GM18868 (cell line): ENCODE measurements at regions not wholly inside any gene's neighbourhood (a gene's known extent, or its start where the extent isn't known, plus 50 kb on each side); places are given as distances from the start of the nearest gene placed in this dataset.
"Not testable (repeated sequence)": the region's sequence is repeated elsewhere in the genome, so short reads cannot be mapped to it uniquely, and the experiment has no call there.

ENCODE experiments used
- ATAC-seq: cut with Tn5 transposase; IDR thresholded peaks from one replicate; pipeline ENCODE4 v1.9.1; 2021; ENCODE audit warnings: mild to moderate bottlenecking, moderate library complexity; ENCODE audit not compliant: unreplicated experiment

- no peak for ATAC-seq
These were observed 206.3 kb upstream of the TBL1X start for GRCh38 chrX:9258421-9259104.

GRCh38 chrX:9260603-9261002 is 204.3 kb upstream of the TBL1X start:
- ATAC-seq = no peak

GRCh38 chrX:9267415-9267814 is 197.4 kb upstream of the TBL1X start:
- no peak for ATAC-seq

- ATAC-seq = no peak
These were observed 195.7 kb upstream of the TBL1X start for GRCh38 chrX:9269134-9269533.

GRCh38 chrX:9271789-9272525 is 192.9 kb upstream of the TBL1X start:
- no peak for ATAC-seq

GRCh38 chrX:9273744-9274143 is 191.1 kb upstream of the TBL1X start:
- ATAC-seq = no peak

GRCh38 chrX:9278475-9279233 is 186.2 kb upstream of the TBL1X start:
- ATAC-seq = no peak

GRCh38 chrX:9279234-9279544 is 185.7 kb upstream of the TBL1X start:
- ATAC-seq = peak; percentile 54

- no peak for ATAC-seq
These were observed 184.0 kb upstream of the TBL1X start for GRCh38 chrX:9280831-9281230.

GRCh38 chrX:9282325-9282724 is 182.5 kb upstream of the TBL1X start:
- no peak for ATAC-seq

- no peak for ATAC-seq
These were observed 179.5 kb upstream of the TBL1X start for GRCh38 chrX:9285342-9285771.

GRCh38 chrX:9286234-9286633 is 178.6 kb upstream of the TBL1X start:
- no peak for ATAC-seq

GRCh38 chrX:9291629-9292028 is 173.2 kb upstream of the TBL1X start:
- no peak for ATAC-seq

- no peak for ATAC-seq
These were observed 171.8 kb upstream of the TBL1X start for GRCh38 chrX:9293051-9293496.

GRCh38 chrX:9293903-9294302 is 171.0 kb upstream of the TBL1X start:
- ATAC-seq = no peak

- ATAC-seq = no peak
These were observed 169.3 kb upstream of the TBL1X start for GRCh38 chrX:9295551-9295950.

- ATAC-seq = no peak
These were observed 166.6 kb upstream of the TBL1X start for GRCh38 chrX:9298221-9298620.

- not testable (repeated sequence) for ATAC-seq
These were observed 165.2 kb upstream of the TBL1X start for GRCh38 chrX:9299681-9300080.

- no peak for ATAC-seq
These were observed 163.0 kb upstream of the TBL1X start for GRCh38 chrX:9301836-9302235.

GRCh38 chrX:9302381-9302780 is 162.5 kb upstream of the TBL1X start:
- no peak for ATAC-seq

GRCh38 chrX:9308426-9308825 is 156.4 kb upstream of the TBL1X start:
- ATAC-seq = no peak

- ATAC-seq = no peak
These were observed 154.2 kb upstream of the TBL1X start for GRCh38 chrX:9310616-9311015.
